ENCODE measurements at regions not wholly inside any gene's neighbourhood (a gene's known extent, or its start where the extent isn't known, plus 50 kb on each side); places are given as distances from the start of the nearest gene placed in this dataset.
"Not testable (repeated sequence)": the region's sequence is repeated elsewhere in the genome, so short reads cannot be mapped to it uniquely, and the experiment has no call there.

DNA sequence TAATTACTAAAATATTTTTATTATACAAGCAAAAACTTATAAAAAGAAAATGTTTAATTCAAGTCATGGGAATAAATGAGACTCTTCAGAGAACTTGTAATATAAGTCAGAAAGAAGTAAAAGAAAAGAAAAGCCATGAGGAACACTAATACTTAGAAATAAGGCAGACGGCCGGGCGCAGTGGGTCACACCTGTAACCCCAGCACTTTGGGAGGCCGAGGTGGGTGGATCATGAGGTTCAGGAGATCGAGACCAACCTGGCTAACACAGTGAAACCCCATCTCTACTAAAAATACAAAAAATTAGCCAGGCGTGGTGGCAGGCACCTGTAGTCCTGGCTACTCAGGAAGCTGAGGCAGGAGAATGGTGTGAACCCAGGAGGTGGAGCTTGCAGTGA lies 528.6 kb downstream of the IRS2 start:
- DNase-seq (ENCODE audit: extremely low read depth in 1 of 2, low read depth in 1 of 2) = not testable (repeated sequence)
